ENCODE measurements at regions not wholly inside any gene's neighbourhood (a gene's known extent, or its start where the extent isn't known, plus 50 kb on each side); places are given as distances from the start of the nearest gene placed in this dataset.

GRCh38 chr21:15487196-15487550, 242.6 kb upstream of the USP25 start:
- DNase-seq = no peak

- DNase-seq = no peak
These were observed 238.7 kb upstream of the USP25 start for GRCh38 chr21:15491100-15491499.

DNA sequence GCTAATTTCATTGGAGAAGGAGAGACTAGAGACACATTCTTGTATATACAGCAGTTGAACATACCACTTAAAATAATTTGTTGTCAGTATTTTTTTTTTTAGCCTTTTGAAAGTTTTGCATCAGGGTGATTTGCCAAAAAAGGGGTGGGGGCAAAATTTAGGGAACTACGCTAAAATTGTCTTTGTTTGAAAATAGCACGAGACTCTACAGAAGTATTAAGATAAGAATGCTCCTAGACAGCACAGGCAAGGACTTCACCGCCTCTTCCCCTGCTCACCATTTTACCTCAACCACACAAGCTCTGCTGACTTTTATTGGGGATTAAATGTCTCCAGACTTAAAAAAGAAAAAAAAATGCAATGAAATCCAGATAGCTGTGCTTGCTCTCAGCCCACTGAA, 236.1 kb upstream of the USP25 start:
- DNase-seq = no peak

DNA sequence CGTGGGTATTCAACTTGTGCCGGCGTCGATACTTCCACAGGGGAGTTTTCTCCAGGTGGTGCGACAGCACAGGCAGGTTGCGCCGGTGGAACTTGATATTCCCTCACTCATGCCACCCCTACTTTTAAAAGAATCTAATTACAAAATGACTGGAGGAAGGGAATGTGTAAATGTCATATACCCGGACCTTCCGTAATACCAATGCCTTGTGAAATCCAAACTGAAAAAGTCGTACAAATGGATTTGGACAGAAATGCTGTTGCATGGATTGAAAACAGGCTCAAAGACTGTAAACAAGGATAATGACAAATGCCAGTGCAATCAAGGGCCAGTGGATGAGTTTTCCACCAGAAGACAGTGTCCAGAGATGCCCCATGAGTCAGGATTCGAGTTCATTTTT, 235.3 kb upstream of the USP25 start:
- DNase-seq = no peak

DNA sequence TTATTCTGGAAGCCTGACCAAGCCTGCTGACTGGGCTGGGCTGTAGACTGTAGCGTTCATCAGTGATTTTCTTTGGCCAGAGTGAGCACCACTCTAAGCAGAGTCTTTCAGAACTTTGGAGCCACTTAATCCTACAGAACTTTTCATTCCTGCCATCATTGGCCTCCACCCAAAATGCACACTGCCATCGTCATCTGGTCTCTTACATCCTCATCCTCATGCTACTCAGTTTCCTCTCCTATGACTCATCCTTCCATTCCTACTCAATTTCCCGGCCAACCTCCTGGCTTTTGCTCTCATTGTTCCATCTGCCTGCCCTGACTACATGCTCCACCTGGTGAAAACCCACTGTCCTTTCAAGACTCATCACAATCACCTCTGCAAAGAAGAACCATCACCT, 233.8 kb upstream of the USP25 start:
- no peak for DNase-seq

DNA sequence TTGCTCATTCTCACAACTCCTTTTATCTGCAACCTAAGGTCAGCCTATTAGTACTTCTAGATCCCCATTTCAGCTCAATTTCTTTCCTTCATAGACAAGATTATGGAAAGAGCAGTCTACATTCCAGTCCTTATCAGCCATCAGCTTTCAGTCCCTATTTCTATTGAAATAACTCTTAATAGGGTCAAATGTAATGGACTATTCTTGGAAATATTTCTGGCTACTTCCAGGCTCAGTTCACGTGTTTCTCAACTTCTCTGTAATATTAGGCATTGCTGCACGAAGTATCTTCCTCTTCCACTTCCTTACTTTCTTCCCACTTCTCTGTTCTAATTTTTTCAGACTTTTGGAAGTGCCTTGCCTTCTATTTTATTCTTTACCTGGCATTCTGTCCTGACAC, 232.9 kb upstream of the USP25 start:
- no peak for DNase-seq

DNA sequence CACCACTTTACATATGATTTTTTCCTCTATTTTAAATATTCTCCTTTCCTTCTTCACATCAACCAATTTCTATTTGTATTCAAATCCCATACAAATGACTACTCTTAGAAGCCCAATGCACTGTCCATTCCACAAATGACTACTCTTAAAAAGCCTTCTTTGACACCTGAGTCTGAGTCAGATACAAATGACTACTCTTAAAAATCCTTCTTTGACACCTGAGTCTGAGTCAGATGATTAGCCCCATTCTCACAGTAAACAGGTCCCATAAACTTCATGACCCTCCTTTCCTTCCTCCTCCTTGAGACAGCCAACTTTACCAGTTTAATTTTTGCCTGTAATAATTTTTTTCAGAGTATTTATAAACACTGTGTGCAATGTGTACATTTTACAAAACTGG, 231.3 kb upstream of the USP25 start:
- DNase-seq = no peak

DNA sequence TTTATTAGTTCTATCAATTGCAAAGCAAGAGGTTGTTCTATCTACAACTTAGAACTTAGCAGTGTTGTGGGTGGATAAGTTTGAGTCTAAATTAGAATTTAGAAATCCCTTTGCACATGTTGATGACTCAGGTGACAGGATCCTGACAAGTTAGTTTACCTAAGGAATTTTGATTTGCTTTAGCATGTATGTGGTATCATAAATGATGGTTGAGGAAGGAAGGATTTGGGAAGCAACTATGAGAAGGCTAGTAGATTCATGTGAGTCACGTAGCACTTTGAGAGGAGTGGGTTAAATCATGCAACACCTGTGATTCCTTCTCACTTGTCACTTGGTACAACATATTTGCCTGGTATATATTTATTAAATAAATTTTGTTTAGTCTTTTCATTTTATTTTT, 223.7 kb upstream of the USP25 start:
- DNase-seq = no peak

DNA sequence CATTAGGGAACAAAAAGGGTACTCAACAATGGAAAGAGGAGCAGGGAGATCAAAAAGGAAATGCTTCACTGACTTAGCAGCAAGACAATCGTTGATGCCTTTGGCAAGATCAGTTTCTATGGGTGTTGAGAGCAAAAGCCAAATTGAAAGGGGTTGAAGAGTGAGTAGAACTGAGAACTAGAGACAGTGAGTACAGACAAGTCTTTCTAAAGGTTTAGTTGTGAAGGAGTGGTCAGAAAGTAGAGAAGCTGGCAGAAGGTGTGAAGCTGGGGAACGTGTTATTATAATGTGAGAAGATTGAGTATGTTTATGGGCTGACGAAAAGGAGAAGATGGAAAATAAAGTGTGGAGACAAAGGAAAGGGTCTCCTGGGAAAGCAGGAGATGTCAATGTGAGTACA, 221.2 kb upstream of the USP25 start:
- DNase-seq = no peak

GRCh38 chr21:15514073-15514946, 215.5 kb upstream of the USP25 start:
- DNase-seq = no peak

DNA sequence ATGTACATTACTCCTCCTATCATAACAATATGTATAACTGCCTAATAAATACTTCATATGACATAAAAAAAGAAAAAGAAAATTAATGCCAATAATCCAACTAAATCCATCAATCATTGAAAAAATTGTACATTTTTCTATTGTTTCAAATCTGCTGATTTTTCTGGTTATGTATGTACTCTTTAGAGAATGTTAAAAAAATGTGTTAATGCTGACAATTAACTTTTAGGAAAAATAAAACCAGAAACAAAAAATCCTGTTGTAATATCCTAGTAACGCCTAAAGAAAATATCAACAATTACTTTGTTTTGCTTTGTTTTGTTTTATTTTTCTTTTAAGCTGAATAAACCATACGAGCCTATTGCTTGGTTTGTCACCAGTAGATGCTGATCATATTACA, 213.9 kb upstream of the USP25 start:
- DNase-seq = no peak

GRCh38 chr21:15517394-15517793, 212.4 kb upstream of the USP25 start:
- no peak for DNase-seq

GRCh38 chr21:15520811-15521643, 208.8 kb upstream of the USP25 start:
- no peak for DNase-seq

DNA sequence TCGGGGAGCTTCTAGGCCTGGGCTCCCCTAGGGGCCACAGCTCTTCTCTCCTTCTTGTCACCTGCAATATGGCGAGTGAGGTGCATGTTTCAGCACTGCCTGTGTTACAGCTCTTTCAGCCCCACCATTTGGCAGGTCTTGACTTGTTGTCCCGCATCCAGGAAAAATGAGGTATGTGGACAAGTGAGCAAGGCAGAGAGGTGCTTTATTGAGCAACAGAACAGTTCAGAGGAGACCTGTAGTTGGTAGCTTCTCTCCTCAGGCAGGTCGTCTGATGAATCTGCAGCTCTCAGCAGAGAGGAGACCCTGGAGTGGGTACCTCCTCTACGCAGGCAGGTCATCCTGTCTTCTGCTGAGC, 208.2 kb upstream of the USP25 start:
- DNase-seq = no peak

DNA sequence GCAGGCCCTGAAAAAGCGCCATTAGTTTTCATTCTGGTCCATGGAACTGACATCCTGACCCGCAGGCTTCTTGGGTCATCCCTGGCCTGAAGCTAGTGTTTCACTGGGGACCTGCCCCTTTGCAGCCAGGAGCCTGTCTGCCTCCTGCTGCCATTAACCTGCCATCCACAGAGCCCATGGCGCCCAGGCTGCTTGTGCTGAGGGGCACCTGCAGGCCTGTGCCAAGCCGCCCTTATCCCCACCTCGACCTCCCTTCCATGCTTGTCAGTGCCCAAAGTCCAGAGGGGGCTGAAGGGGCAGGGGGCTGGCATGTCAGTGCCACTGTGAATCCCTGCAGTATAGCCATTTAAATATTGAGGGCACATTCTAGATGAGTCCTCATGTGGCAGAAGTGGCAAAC, 207.6 kb upstream of the USP25 start:
- no peak for DNase-seq

DNA sequence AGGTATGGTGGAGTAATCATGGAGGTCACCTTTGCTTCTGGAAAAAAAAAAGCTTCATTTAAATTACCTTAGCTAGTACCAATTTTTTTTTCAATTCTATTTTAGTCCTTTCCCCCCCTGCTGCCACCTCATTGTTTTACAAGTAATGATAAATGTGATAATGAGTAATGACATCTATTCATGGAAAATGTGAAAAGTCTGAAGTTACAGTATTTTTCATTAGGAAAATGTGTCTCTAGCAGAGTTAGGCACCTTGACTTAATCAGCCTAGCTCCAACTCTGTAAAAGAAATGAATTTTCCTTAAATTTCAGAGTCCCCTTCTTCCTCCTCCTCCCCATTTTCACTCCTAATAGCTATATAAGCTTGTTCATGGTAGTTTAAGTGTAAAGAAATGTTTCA, 204.9 kb upstream of the USP25 start:
- no peak for DNase-seq

DNA sequence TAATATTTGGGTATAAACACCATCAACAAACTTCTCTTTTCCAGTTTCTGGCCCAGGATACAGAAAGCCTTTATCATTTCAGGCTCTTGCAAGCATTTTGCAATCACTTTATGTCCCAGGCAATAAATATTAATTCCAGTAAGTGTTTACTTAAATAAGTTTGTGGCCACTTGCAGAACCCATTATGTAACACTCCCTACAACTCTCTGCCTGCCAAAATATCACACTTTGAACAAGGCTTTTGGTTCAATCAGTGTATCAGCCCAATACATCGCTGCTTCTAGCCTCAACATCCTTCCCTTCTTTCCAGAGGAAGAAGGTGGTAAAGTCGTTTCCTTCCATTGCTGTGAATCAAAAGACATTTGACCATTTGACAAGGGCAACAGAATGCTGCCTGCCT, 203.0 kb upstream of the USP25 start:
- DNase-seq = no peak

DNA sequence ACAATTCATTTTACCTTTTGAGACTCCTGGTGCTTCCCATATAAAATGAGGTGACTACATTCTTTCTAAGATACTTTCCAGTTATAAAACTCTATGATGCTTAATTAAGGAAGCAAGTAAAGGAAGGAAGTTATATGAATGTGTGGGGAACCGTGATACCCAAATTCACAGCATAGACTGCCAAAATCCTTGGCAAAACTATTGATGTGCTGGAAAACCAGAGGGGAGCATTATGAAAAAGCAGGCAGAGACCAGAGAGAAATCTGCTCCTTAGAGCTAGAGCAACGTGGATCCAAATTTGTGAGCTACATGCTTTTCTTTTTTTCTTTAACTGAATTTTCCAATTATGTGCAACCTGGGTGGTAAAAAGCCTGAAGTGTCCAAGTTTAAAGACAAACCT, 201.4 kb upstream of the USP25 start:
- no peak for DNase-seq

- no peak for DNase-seq
These were observed 197.8 kb upstream of the USP25 start for GRCh38 chr21:15531986-15532385.

GRCh38 chr21:15533618-15534017, 196.2 kb upstream of the USP25 start:
- DNase-seq = no peak

GRCh38 chr21:15534450-15534886, 195.3 kb upstream of the USP25 start:
- no peak for DNase-seq

DNA sequence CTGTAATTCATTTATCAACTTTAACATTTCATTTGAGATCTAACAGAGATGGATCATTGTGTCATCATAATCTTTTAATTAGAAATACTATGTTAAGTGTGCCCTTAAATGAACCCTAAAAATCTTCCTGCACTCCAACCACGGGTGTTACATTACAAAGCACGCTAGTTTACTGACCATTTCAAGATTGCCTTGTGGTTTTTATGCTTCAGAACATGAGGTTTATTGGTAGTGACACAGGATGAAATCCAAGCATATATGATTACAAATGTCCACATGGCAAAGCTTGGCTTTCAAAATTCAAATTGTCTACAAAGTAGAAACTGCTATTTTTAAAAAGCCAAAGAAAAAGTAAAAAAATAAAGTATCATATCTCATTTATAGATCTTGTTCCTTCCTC, 190.4 kb upstream of the USP25 start:
- DNase-seq = no peak

GRCh38 chr21:15543473-15543872, 186.3 kb upstream of the USP25 start:
- no peak for DNase-seq

GRCh38 chr21:15549671-15550070, 180.1 kb upstream of the USP25 start:
- DNase-seq = no peak
